ENCODE measurements at regions not wholly inside any gene's neighbourhood (a gene's known extent, or its start where the extent isn't known, plus 50 kb on each side); places are given as distances from the start of the nearest gene placed in this dataset.

GRCh38 chr9:93813221-93814076, 141.7 kb downstream of the BARX1 start:
- Mint-ChIP-seq H3K4me3 (no peak overlapping the region), H3K9me3 (no peaks in the 10 kb centered on the region), H3K27ac (no peak overlapping the region), H3K27me3 (peaks cover 40% of the 10 kb centered on the region), H3K4me1 (no peaks in the 10 kb centered on the region)
- DNase-seq (no peak), ATAC-seq (no peak)

- no peaks in the 10 kb centered on the region for H3K9me3 Mint-ChIP-seq
- no peak overlapping the region for H3K27ac Mint-ChIP-seq
- H3K4me3 Mint-ChIP-seq = no peak overlapping the region
- no peaks in the 10 kb centered on the region for H3K4me1 Mint-ChIP-seq
- no peak for DNase-seq
- H3K27me3 Mint-ChIP-seq = peaks cover 40% of the 10 kb centered on the region
- ATAC-seq = no peak
Observed at GRCh38 chr9:93812410-93812668, 142.8 kb downstream of the BARX1 start.

GRCh38 chr9:93810028-93810971, 144.9 kb downstream of the BARX1 start:
- H3K27me3 Mint-ChIP-seq = peaks cover 24% of the 10 kb centered on the region
- H3K4me3 Mint-ChIP-seq = no peak overlapping the region
- DNase-seq (no peak), ATAC-seq (peak; percentile 27)
- no peaks in the 10 kb centered on the region for H3K4me1 Mint-ChIP-seq
- no peak overlapping the region for H3K27ac Mint-ChIP-seq
- H3K9me3 Mint-ChIP-seq = peaks cover 8 to 11% of the 10 kb centered on the region in 2 donors

GRCh38 chr9:93809204-93809940, 145.8 kb downstream of the BARX1 start:
- DNase-seq (no peak), ATAC-seq (no peak)
- Mint-ChIP-seq H3K27ac (no peak overlapping the region), H3K4me1 (no peaks in the 10 kb centered on the region), H3K9me3 (peaks cover 8 to 20% of the 10 kb centered on the region in 2 donors), H3K27me3 (peaks cover 15% of the 10 kb centered on the region), H3K4me3 (no peak overlapping the region)

GRCh38 chr9:93808115-93809029, 146.8 kb downstream of the BARX1 start:
- no peak for ATAC-seq
- no peak for DNase-seq
- Mint-ChIP-seq H3K27ac (no peak overlapping the region), H3K9me3 (peaks cover 8 to 26% of the 10 kb centered on the region in 2 donors), H3K4me1 (no peaks in the 10 kb centered on the region), H3K27me3 (peaks cover 12% of the 10 kb centered on the region), H3K4me3 (no peak overlapping the region)

GRCh38 chr9:93807166-93808074, 147.7 kb downstream of the BARX1 start:
- H3K27me3 Mint-ChIP-seq = peaks cover 16% of the 10 kb centered on the region
- no peak for ATAC-seq
- H3K4me1 Mint-ChIP-seq = no peaks in the 10 kb centered on the region
- no peak overlapping the region for H3K4me3 Mint-ChIP-seq
- H3K9me3 Mint-ChIP-seq = peaks cover 8 to 26% of the 10 kb centered on the region in 2 donors
- DNase-seq = no peak
- H3K27ac Mint-ChIP-seq = no peak overlapping the region

- H3K4me1 Mint-ChIP-seq = no peaks in the 10 kb centered on the region
- no peak for ATAC-seq
- no peak for DNase-seq
- peaks cover 28% of the 10 kb centered on the region for H3K27me3 Mint-ChIP-seq
- H3K27ac Mint-ChIP-seq = no peak overlapping the region
- H3K9me3 Mint-ChIP-seq = peaks cover 21 to 34% of the 10 kb centered on the region in 2 donors
- no peak overlapping the region for H3K4me3 Mint-ChIP-seq
Observed at GRCh38 chr9:93801581-93802284, 153.4 kb downstream of the BARX1 start.

- DNase-seq = no peak
- no peak overlapping the region for H3K27ac Mint-ChIP-seq
- H3K27me3 Mint-ChIP-seq = peaks cover 28% of the 10 kb centered on the region
- H3K4me3 Mint-ChIP-seq = no peak overlapping the region
- H3K4me1 Mint-ChIP-seq = no peaks in the 10 kb centered on the region
- peaks cover 18 to 32% of the 10 kb centered on the region in 2 donors for H3K9me3 Mint-ChIP-seq
- no peak for ATAC-seq
Observed at GRCh38 chr9:93801120-93801519, 154.0 kb downstream of the BARX1 start.

- peaks cover 31% of the 10 kb centered on the region for H3K27me3 Mint-ChIP-seq
- peaks cover 0 to 15% of the 10 kb centered on the region in 2 donors for H3K9me3 Mint-ChIP-seq
- ATAC-seq (no peak), DNase-seq (no peak)
- H3K4me3 Mint-ChIP-seq = no peak overlapping the region
- H3K4me1 Mint-ChIP-seq = no peaks in the 10 kb centered on the region
- H3K27ac Mint-ChIP-seq = no peak overlapping the region
Observed at GRCh38 chr9:93792358-93792757, 162.8 kb downstream of the BARX1 start.

GRCh38 chr9:93786204-93786603, 169.0 kb downstream of the BARX1 start:
- peaks cover 48% of the 10 kb centered on the region for H3K27me3 Mint-ChIP-seq
- DNase-seq = no peak
- no peak for ATAC-seq
- peaks cover 7 to 31% of the 10 kb centered on the region in 2 donors for H3K9me3 Mint-ChIP-seq
- no peaks in the 10 kb centered on the region for H3K4me1 Mint-ChIP-seq
- no peak overlapping the region for H3K4me3 Mint-ChIP-seq
- no peak overlapping the region for H3K27ac Mint-ChIP-seq

- Mint-ChIP-seq H3K9me3 (no peaks in the 10 kb centered on the region), H3K27ac (no peak overlapping the region), H3K27me3 (peaks cover 9% of the 10 kb centered on the region), H3K4me3 (no peak overlapping the region), H3K4me1 (no peaks in the 10 kb centered on the region)
- ATAC-seq = no peak
- no peak for DNase-seq
Observed at GRCh38 chr9:93776873-93777272, 178.3 kb downstream of the BARX1 start.

GRCh38 chr9:93776256-93776655, 178.9 kb downstream of the BARX1 start:
- no peak for DNase-seq
- no peak overlapping the region for H3K27ac Mint-ChIP-seq
- peaks cover 9% of the 10 kb centered on the region for H3K27me3 Mint-ChIP-seq
- ATAC-seq = no peak
- no peak overlapping the region for H3K4me3 Mint-ChIP-seq
- no peaks in the 10 kb centered on the region for H3K4me1 Mint-ChIP-seq
- H3K9me3 Mint-ChIP-seq = no peaks in the 10 kb centered on the region

- DNase-seq (no peak), ATAC-seq (no peak)
- Mint-ChIP-seq H3K4me1 (no peaks in the 10 kb centered on the region), H3K27me3 (peaks cover 9% of the 10 kb centered on the region), H3K27ac (no peak overlapping the region), H3K9me3 (no peaks in the 10 kb centered on the region), H3K4me3 (no peak overlapping the region)
Observed at GRCh38 chr9:93774331-93775102, 180.6 kb downstream of the BARX1 start.
